IPS-15b (cell line): ENCODE measurements at regions not wholly inside any gene's neighbourhood (a gene's known extent, or its start where the extent isn't known, plus 50 kb on each side); places are given as distances from the start of the nearest gene placed in this dataset.
"Not testable (repeated sequence)": the region's sequence is repeated elsewhere in the genome, so short reads cannot be mapped to it uniquely, and the experiment has no call there.

ENCODE experiments used
- H3K27me3 ChIP-seq: one replicate; pipeline ENCODE4 v1.6.1; 2013; ENCODE audit warnings: low read length; ENCODE audit not compliant: control insufficient read depth, insufficient read depth
- H3K36me3 ChIP-seq: one replicate; pipeline ENCODE4 v1.6.1; 2013; ENCODE audit warnings: low read length; ENCODE audit not compliant: control insufficient read depth, insufficient read depth
- H3K4me1 ChIP-seq: one replicate; pipeline ENCODE4 v1.6.1; 2013; ENCODE audit warnings: mild to moderate bottlenecking, low read length; ENCODE audit not compliant: control insufficient read depth, insufficient read depth
- H3K4me3 ChIP-seq: one replicate; pipeline ENCODE4 v1.5.1; 2013; ENCODE audit warnings: low read depth, low read length
- H3K9ac ChIP-seq: one replicate; pipeline ENCODE4 v1.6.1; 2013; ENCODE audit warnings: low read depth, mild to moderate bottlenecking, low read length
- H3K9me3 ChIP-seq: one replicate; pipeline ENCODE4 v1.6.1; 2013; ENCODE audit warnings: mild to moderate bottlenecking, low read length; ENCODE audit not compliant: control insufficient read depth, insufficient read depth

DNA sequence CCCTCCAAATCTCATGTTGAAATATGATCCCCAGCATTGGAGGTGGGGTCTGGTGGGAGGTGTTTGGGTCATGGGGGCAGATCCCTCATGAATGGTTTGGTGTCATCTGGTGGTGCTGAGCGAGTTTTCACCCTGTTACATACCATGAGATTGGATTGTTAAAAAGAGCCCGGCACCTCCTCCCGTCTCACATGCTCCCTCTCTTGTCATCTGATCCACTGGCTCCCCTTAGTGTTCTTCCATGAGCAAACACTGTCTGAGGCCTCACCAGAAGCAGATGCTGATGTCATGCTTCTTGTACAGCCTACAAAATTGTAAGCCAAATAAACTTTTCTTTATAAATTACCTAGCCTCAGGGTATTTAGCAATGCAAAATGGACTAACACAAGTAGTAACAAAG, 405.0 kb upstream of the SLC39A10 start:
- H3K4me3 ChIP-seq: no peak overlapping the region
- H3K36me3 ChIP-seq: no peaks in the 10 kb centered on the region
- H3K27me3 ChIP-seq: no peaks in the 10 kb centered on the region
- no peaks in the 10 kb centered on the region for H3K9me3 ChIP-seq
- no peaks in the 10 kb centered on the region for H3K4me1 ChIP-seq
- no peak overlapping the region for H3K9ac ChIP-seq

DNA sequence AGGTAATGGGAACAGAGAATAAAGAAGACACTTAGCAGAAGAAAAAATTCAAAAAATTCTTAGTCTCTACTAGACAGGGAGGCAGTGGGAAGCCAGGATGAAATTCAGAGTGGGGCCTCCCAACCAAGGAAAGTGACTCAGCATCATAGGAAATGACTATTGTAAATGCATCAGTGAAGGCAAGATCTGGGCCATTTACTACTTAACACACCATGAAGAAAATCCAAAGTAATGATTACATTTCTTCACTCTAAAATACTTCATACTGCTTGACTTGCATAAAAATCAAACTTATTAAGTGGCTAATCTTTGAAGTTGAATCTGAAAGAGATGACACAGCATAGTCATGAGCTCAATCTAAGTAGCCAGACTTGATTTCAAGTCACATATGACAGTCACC, 405.8 kb upstream of the SLC39A10 start:
- Histone ChIP-seq H3K9ac (no peak overlapping the region), H3K4me1 (no peaks in the 10 kb centered on the region), H3K9me3 (no peaks in the 10 kb centered on the region), H3K4me3 (no peak overlapping the region), H3K36me3 (no peaks in the 10 kb centered on the region), H3K27me3 (no peaks in the 10 kb centered on the region)

DNA sequence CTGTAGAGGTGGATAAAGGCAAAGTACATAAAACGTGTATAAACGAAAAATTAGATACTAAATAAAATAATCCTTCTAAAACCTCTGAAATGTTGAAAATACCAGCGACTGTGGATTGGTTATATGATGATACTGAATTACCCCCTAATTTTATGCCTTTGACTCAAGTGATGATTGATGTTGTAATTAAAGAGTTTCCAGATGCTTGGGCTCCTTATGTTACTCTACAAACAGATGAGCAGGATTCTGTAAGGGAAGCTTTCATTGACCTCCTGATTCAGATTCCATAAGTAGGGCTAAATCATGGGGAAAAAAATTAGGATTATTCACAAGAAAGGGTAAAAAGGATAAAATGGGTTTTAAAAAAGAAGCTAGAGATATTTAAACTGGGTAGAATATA, 418.2 kb upstream of the SLC39A10 start:
- no peaks in the 10 kb centered on the region for H3K9me3 ChIP-seq
- H3K36me3 ChIP-seq: no peaks in the 10 kb centered on the region
- H3K9ac ChIP-seq: no peak overlapping the region
- no peaks in the 10 kb centered on the region for H3K4me1 ChIP-seq
- H3K4me3 ChIP-seq: no peak overlapping the region
- no peaks in the 10 kb centered on the region for H3K27me3 ChIP-seq

GRCh38 chr2:195238379-195238778, 418.6 kb upstream of the SLC39A10 start:
- H3K4me1 ChIP-seq: no peaks in the 10 kb centered on the region
- H3K27me3 ChIP-seq: no peaks in the 10 kb centered on the region
- no peak overlapping the region for H3K4me3 ChIP-seq
- H3K9ac ChIP-seq: no peak overlapping the region
- no peaks in the 10 kb centered on the region for H3K9me3 ChIP-seq
- no peaks in the 10 kb centered on the region for H3K36me3 ChIP-seq

DNA sequence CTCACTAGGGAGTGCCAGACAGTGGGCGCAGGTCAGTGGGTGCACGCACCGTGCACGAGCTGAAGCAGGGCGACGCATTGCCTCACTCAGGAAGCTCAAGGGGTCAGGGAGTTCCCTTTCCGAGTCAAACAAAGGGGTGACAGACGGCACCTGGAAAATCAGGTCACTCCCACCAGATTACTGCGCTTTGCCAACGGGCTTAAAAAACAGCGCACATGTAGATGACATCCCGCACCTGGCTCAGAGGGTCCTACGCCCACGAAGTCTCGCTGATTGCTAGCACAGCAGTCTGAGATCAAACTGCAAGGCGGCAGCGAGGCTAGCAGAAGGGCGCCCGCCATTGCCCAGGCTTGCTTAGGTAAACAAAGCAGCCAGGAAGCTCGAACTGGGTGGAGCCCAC, 428.5 kb upstream of the SLC39A10 start:
- H3K4me3 ChIP-seq, H3K9ac ChIP-seq, H3K9me3 ChIP-seq, H3K27me3 ChIP-seq, H3K4me1 ChIP-seq, H3K36me3 ChIP-seq: not testable (repeated sequence)

DNA sequence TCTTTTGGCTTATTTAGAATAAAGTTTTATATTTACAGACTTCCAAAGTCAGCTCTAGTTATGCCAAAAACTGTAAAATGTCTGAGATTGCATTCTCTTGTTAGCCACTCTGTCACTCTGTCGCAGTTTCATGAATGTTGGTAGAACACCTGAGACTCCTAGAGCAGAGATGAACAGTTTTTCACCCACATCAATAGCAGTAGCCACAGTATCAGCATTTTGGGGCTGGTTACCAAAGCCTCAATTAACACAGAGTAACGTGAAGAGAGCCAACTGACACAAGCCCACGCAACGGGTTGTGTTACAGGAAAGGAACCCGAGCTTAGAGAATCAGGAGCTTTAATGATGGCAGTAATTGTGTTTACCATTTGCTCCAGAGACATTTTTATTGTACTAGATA, 443.0 kb upstream of the SLC39A10 start:
- Histone ChIP-seq H3K4me1 (no peaks in the 10 kb centered on the region), H3K27me3 (no peaks in the 10 kb centered on the region)

DNA sequence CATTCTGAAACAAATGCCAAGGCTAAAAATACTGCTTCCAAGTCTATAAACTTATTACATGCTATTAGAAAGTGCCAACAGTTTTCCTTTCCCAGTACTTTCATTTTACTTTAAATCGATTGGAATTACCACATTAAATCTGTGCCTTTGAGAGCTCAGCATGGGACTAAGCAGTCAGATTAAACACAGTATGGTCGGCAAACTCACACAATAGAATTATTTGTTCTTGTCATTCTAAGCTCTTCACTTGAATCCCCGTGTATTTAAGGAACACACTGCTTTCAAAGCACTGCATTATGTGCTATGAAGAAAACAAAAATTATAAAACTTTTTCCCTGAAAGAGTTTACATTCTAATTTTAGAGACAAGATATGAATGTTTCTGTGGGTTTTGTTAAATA, 444.4 kb upstream of the SLC39A10 start:
- no peak overlapping the region for H3K4me3 ChIP-seq
- no peaks in the 10 kb centered on the region for H3K4me1 ChIP-seq
- H3K9ac ChIP-seq: no peak overlapping the region
- H3K9me3 ChIP-seq: no peaks in the 10 kb centered on the region
- no peaks in the 10 kb centered on the region for H3K27me3 ChIP-seq
- no peaks in the 10 kb centered on the region for H3K36me3 ChIP-seq

More for the DNA sequence above, 443.0 kb upstream of the SLC39A10 start:
- no peak overlapping the region for H3K4me3 ChIP-seq
- H3K9me3 ChIP-seq: no peaks in the 10 kb centered on the region
- H3K36me3 ChIP-seq: no peaks in the 10 kb centered on the region
- H3K9ac ChIP-seq: no peak overlapping the region

- no peaks in the 10 kb centered on the region for H3K27me3 ChIP-seq
- no peak overlapping the region for H3K9ac ChIP-seq
- H3K4me3 ChIP-seq: no peak overlapping the region
- no peaks in the 10 kb centered on the region for H3K36me3 ChIP-seq
- no peaks in the 10 kb centered on the region for H3K4me1 ChIP-seq
- H3K9me3 ChIP-seq: no peaks in the 10 kb centered on the region
Observed at GRCh38 chr2:195202163-195202845, 454.7 kb upstream of the SLC39A10 start.

DNA sequence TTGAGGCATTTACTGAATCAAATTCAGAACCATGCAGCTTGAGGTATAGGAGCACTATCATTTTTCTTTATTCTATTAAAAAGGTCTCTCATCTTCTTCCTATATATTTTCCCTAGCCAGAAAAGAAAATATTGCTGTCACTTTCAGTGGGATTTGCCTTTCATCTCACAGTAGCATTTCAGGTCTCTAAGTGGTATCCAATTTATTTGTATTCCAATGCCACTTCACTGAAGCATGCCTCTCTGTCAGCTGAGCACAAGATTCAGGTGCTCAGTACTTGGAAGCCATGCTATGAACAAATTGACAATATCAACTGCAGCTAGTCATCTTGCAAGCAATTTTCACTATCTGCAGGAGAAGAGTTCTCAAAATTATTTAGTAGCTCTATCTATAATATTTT, 457.2 kb upstream of the SLC39A10 start:
- no peaks in the 10 kb centered on the region for H3K36me3 ChIP-seq
- no peaks in the 10 kb centered on the region for H3K27me3 ChIP-seq
- no peaks in the 10 kb centered on the region for H3K4me1 ChIP-seq
- H3K4me3 ChIP-seq: no peak overlapping the region
- no peaks in the 10 kb centered on the region for H3K9me3 ChIP-seq
- H3K9ac ChIP-seq: no peak overlapping the region

- H3K4me1 ChIP-seq: no peaks in the 10 kb centered on the region
- H3K9ac ChIP-seq: no peak overlapping the region
- H3K4me3 ChIP-seq: no peak overlapping the region
- H3K27me3 ChIP-seq: no peaks in the 10 kb centered on the region
- H3K9me3 ChIP-seq: no peaks in the 10 kb centered on the region
- no peaks in the 10 kb centered on the region for H3K36me3 ChIP-seq
Observed at GRCh38 chr2:195181059-195181705, 475.8 kb upstream of the SLC39A10 start.

DNA sequence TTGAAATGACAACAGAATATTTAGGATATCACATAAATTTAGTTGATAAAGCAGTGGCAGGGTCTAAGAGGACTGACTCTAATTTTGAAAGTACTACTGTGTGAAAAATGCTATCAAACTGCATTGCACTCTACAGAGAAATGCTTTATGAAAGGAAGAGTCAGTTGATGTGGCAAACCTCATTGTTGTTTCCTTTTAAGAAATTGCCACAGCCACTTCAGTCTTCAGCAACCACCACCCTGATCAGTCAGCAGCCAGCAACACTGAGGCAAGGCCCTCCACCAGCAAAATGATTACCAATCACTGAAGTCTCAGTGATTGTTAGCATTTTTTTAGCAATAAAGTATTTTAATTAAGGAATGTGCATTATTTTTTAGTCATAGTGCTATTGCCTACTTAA, 488.7 kb upstream of the SLC39A10 start:
- Histone ChIP-seq H3K9ac (no peak overlapping the region), H3K9me3 (no peaks in the 10 kb centered on the region), H3K4me3 (no peak overlapping the region), H3K4me1 (no peaks in the 10 kb centered on the region), H3K36me3 (no peaks in the 10 kb centered on the region), H3K27me3 (no peaks in the 10 kb centered on the region)

DNA sequence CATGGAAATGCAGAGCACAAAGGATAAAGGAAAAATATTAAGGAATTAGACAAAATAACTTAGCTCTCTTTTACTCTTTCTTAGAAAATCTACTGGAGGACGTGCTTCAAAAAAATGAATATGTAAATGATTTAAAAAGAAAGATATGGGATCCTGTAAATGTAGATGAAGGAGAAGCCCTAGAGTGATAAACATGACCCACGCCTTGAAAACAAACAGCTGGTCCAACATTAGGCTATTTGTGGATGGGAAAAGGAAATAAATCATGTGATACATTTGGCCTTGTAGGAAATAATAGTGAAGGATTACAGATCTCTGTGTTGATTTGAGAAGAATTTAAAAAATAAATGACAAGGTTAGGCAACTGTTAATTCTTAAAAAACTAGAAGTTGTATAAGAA, 492.1 kb upstream of the SLC39A10 start:
- H3K27me3 ChIP-seq: no peaks in the 10 kb centered on the region
- no peaks in the 10 kb centered on the region for H3K9me3 ChIP-seq
- no peak overlapping the region for H3K4me3 ChIP-seq
- H3K4me1 ChIP-seq: no peaks in the 10 kb centered on the region
- no peak overlapping the region for H3K9ac ChIP-seq
- no peaks in the 10 kb centered on the region for H3K36me3 ChIP-seq
